Renal cortical epithelial cell (primary cell): ENCODE measurements at regions not wholly inside any gene's neighbourhood (a gene's known extent, or its start where the extent isn't known, plus 50 kb on each side); places are given as distances from the start of the nearest gene placed in this dataset.
"Not testable (repeated sequence)": the region's sequence is repeated elsewhere in the genome, so short reads cannot be mapped to it uniquely, and the experiment has no call there.

Experiments
- DNase-seq: peaks from one replicate; pipeline ENCODE4 v3.0.0-alpha.2; 2011; ENCODE audit warnings: low read depth

- DNase-seq, result not testable (repeated sequence)
These were observed 59.2 kb upstream of the CCDC180 start for GRCh38 chr9:97248252-97248651.

- DNase-seq, result no peak
These were observed 63.9 kb upstream of the CCDC180 start for GRCh38 chr9:97243606-97244005.

DNA sequence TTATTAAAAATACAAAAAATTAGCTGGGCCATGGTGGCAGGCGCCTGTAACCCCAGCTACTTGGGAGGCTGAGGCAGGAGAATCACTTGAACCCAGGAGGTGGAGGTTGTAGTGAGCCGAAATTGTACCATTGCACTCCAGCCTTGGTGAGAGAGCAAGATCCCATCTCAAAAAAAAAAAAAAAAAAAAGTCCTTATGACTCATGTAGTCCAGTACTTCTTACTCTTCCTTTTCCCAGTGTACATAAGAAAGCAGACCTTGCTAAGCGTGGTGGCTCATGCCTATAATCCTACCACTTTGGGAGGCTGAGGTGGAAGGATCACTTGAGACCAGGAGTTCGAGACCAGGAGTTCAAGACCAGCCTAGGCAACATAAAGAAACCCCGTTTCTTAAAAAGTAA is 66.0 kb upstream of the CCDC180 start:
- not testable (repeated sequence) for DNase-seq

DNA sequence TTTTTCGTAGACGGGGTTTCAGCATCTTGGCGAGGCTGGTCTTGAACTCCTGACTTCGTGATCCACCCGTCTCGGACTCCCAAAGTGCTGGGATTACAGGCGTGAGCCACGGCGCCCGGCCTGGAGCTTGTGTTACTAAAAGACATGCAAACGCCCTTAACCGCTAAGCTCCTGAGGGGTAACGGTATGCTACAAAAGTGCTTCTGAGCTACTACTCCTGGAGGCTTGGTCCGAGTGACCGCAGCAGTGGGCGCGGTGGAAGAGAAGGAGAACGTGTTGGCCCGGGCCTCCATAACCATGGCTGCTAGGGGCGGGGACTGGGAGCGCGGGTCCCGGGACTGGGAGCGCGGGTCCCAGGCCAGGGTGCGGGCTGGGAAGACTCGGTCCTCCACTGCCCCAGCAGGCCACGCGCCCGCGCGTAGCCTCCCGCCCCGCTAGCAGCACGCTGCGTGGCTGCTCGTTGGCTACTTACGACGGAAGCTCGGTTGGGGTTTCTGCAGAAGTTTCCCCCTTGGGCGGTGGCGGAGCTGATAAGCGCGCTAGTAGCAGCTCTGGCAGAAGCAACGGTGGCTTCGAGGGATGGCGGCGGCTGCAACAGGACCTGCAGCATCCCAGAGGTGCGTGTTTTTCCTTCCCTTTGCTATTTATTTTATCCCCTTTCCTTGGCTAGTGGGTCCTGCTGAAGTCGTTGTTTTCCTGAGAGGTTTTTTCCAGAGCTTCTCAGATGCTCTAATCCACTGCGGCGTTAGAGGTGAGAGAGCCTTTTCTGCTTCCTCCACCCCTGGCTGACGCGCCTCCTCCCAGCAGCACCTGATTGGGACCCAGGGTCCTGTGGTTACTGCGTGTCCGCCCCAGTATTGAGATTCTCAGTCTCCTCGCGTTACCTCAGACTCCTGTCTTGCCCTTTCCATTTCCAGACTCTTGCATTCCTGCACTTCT is 69.2 kb upstream of the CCDC180 start:
- DNase-seq, result peak; percentile 75

GRCh38 chr9:97237311-97237786 is 70.1 kb upstream of the CCDC180 start:
- no peak for DNase-seq

GRCh38 chr9:97233009-97233400 is 74.5 kb upstream of the CCDC180 start:
- not testable (repeated sequence) for DNase-seq

GRCh38 chr9:97232060-97233008 is 75.1 kb upstream of the CCDC180 start:
- DNase-seq, result peak; percentile 73

- DNase-seq, result not testable (repeated sequence)
These were observed 85.1 kb upstream of the CCDC180 start for GRCh38 chr9:97222393-97222792.

DNA sequence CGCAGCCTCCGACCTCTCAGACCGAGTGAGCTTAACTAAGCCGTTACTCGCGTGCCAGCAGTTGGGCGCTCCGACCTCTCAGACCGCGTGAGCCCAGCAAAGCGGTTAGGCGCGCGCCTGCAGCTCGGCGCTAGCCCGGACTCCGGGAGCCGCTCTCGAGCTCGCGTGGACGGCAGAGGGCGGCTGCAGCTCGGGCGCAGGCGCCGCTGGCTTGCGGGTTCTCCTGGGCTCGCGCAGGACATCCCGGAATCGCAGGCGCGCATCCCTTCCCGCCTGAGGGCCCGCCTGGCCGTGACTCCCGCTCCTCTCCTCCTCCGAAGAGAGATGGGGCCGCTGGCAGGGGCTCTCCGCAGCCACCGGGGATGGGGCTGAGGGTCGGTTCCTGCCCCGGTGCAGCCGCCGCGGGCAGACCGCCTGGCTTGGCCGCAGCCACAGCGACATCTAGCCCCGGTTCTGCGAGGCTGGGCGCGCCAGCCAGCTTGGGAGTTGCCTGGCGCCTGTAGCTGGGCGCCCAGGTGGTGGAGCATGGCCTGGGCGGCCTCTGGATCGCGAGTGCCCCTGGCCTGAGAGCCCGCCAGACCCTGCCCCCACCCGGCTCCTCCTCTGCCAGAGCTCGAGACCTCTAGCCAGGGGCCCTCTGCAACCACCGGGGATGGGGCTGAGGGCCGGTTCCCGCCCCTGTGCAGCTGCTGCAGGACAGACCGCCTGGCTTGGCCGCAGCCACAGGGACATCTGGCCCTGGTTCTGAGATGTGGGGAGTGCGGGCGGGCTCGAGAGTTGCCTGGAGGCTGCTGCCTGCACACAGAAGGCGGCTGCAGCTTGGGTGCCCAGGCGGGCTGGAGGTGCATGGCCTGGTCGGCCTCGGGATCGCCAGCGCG is 85.7 kb upstream of the CCDC180 start:
- peak; percentile 51 for DNase-seq

DNA sequence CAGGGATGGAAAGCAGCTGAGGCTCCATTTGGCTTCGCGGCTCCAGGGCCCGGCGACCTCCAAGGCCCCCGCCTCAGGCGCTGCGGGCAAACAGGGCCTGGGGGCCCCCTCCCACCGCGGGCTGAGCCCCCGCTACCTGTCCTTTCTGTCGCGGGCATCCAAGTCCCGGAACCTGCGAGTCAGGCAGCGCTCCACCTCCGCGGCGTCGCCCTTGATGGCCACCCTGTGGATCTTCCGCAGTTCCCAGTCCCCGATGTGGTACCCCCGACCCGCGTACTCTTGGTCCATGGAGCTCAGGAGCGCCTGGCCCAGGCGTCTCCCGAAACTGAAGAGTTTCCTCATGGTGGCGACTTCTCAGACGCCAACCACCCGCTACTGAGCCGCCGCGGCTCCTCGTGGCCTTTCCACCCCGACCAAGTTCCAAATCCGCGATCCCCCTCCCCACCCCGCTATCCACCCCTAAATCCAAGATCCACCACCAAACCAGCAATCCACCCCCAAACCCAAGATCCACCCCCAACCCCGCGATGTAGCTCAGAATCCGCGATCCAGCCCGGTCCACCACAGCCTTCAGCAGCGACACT is 86.5 kb upstream of the CCDC180 start:
- no peak for DNase-seq

DNA sequence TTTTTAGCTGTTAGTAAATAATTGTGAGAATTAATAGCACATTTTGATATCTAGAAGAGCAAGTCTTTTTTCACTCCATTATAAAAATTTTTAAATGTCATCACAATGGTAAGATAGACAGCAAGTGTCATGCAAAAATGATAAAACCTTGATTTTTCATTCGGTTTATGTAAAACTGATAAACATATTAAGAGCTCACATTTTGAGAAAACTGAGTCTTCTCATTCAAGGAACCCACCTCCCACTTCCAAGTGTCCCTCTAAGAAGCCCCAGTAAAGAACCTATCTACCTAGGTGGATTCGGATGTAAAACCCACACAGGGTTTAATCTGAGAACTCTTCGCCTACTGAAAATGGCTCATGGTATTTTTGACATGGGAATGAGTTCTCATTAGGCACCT is 87.1 kb upstream of the CCDC180 start:
- not testable (repeated sequence) for DNase-seq

- DNase-seq, result not testable (repeated sequence)
These were observed 87.9 kb upstream of the CCDC180 start for GRCh38 chr9:97219443-97220140.

- DNase-seq, result not testable (repeated sequence)
These were observed 92.3 kb upstream of the CCDC180 start for GRCh38 chr9:97215127-97215526.

- DNase-seq, result not testable (repeated sequence)
These were observed 92.9 kb upstream of the CCDC180 start for GRCh38 chr9:97214556-97214955.

GRCh38 chr9:97199683-97200082 is 107.8 kb upstream of the CCDC180 start:
- not testable (repeated sequence) for DNase-seq

DNA sequence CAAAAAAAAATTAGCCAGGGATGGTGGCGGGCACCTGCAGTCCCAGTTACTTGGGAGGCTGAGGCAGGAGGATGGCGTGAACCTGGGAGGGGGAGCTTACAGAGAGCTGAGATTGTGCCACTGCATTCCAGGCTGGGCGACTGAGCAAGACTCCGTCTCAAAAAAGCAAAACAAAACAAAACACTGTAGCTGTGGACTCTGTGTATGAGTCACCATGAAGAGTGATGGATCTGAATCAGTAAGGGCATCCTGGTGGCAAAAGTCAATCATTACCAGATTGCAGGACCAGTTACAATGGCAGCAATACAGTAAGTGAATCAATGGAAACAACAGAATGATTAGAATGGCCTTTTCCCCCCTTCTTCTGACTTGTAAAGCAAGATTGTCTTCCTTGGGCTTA is 113.7 kb upstream of the CCDC180 start:
- peak; percentile 89 for DNase-seq

GRCh38 chr9:97188545-97188944 is 118.9 kb upstream of the CCDC180 start:
- DNase-seq, result no peak

DNA sequence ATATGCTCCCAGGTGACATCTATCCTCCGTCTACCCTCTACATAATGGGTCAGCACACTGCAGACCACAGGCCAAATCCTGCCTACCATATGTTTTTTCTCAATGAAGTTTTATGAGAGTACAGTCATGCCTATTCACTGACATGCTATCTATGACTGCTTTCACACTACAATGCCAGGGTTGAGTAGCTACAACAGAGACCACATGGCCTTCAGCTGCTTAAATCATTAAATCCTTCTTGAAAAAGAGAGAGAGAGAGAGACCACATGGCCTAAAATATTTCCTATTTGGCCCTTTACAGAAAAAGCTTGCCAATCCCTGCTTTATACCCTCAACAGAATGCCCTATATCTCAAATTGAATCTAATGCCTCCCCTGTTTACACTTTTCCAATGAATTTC is 119.8 kb upstream of the CCDC180 start:
- not testable (repeated sequence) for DNase-seq

DNA sequence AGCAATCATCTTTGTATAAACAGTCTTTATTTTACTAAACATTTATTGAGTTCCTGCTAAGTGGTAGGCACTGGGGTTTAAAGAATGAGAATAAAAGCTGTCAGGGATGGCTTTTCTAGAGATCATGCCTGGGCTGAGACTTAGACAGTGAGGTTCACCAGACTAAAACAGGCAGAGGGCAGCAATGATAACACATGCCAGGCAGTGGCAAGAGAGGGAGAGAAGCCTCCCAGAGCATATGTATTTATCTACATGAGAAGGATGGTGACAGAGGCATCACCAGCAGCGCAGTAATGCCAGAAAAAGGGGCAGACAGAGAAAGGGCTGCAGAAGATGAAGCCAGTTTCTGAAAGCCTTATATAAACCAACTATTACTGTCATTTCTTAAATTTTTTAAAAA is 121.0 kb upstream of the CCDC180 start:
- no peak for DNase-seq

GRCh38 chr9:97182532-97182931 is 124.9 kb upstream of the CCDC180 start:
- not testable (repeated sequence) for DNase-seq
